ENCODE measurements at regions not wholly inside any gene's neighbourhood (a gene's known extent, or its start where the extent isn't known, plus 50 kb on each side); places are given as distances from the start of the nearest gene placed in this dataset.

DNA sequence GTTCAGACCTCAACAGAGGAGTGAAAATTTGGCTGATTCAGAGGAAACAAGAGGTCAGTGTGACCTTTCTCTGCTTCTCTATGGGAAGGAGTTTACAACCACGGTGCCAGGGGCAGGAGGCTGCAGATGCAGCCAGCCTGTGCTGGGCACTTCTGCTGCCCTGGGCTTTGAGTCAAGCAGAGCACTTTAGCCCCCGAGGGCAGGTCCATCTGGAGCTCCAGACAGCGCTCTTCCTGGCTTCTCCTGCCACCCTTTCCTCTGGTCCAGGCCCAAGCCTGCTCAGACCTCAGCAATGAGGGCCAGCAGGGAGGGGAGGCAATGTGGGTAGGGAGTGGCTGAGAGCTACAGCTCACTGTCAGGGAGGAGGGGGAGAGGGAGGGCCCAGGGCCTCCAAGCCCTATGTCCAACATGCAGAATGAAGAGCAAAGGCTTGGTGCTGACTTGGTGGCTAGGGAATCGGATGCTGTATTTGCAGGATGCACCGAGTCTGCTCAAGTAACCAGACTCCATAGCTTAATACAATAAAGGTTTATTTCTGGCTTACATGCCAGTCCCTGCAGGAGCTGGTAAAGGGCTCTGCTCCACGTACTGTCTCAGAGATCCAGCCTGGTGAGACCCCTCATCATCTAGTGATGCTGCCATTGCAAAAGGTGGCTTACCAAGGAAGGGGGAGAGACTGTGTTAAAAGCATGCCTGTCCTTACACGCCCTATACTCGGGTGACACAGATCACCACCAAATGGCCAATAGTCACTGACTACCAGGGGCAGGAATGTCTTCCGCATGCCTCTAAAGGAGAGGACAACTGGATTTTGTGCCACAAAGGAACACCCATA is 481.6 kb downstream of the RPS24 start:
- TF ChIP-seq, protein P1, sequence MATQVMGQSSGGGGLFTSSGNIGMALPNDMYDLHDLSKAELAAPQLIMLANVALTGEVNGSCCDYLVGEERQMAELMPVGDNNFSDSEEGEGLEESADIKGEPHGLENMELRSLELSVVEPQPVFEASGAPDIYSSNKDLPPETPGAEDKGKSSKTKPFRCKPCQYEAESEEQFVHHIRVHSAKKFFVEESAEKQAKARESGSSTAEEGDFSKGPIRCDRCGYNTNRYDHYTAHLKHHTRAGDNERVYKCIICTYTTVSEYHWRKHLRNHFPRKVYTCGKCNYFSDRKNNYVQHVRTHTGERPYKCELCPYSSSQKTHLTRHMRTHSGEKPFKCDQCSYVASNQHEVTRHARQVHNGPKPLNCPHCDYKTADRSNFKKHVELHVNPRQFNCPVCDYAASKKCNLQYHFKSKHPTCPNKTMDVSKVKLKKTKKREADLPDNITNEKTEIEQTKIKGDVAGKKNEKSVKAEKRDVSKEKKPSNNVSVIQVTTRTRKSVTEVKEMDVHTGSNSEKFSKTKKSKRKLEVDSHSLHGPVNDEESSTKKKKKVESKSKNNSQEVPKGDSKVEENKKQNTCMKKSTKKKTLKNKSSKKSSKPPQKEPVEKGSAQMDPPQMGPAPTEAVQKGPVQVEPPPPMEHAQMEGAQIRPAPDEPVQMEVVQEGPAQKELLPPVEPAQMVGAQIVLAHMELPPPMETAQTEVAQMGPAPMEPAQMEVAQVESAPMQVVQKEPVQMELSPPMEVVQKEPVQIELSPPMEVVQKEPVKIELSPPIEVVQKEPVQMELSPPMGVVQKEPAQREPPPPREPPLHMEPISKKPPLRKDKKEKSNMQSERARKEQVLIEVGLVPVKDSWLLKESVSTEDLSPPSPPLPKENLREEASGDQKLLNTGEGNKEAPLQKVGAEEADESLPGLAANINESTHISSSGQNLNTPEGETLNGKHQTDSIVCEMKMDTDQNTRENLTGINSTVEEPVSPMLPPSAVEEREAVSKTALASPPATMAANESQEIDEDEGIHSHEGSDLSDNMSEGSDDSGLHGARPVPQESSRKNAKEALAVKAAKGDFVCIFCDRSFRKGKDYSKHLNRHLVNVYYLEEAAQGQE (IDR thresholded peaks at IDR 0.05; ENCODE audit: insufficient read depth in 1 of 2, low read depth in 2 of 2, low read length in 2 of 2) = no peak
- TF ChIP-seq POLR2AphosphoS5 (IDR thresholded peaks at IDR 0.05; ENCODE audit: low read depth, low read length) (no peak), TAF1 (IDR thresholded peaks at IDR 0.05; ENCODE audit: borderline replicate concordance, insufficient read depth, low read length) (no peak), FOXP2 (optimal IDR thresholded peaks at IDR 0.05; ENCODE audit: borderline replicate concordance, extremely low read depth, extremely low read length, insufficient read depth) (no peak), SIN3A (IDR thresholded peaks at IDR 0.05; ENCODE audit: borderline replicate concordance, insufficient read depth, low read length) (no peak)

DNA sequence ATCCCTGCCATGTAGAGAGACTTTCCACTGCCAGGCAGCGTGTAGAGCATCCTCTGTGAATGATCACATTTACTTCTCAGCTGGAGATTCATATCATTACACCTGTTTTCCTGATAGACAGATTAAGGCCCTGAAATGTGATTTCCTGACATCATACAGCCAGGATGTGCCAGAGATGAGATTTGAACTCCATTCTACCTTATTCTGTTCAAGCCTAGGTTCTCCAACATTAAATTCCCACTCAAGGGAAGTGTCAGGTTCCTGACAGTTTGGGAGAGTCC is 482.1 kb downstream of the RPS24 start:
- no peak for TF ChIP-seq SIN3A (IDR thresholded peaks at IDR 0.05; ENCODE audit: borderline replicate concordance, insufficient read depth, low read length)
- TF ChIP-seq FOXP2 (optimal IDR thresholded peaks at IDR 0.05; ENCODE audit: borderline replicate concordance, extremely low read depth, extremely low read length, insufficient read depth) = no peak
- TF ChIP-seq, protein P1 (IDR thresholded peaks at IDR 0.05; ENCODE audit: insufficient read depth in 1 of 2, low read depth in 2 of 2, low read length in 2 of 2) = no peak
- TF ChIP-seq POLR2AphosphoS5 (IDR thresholded peaks at IDR 0.05; ENCODE audit: low read depth, low read length) = no peak
- TF ChIP-seq TAF1 (IDR thresholded peaks at IDR 0.05; ENCODE audit: borderline replicate concordance, insufficient read depth, low read length) = no peak

DNA sequence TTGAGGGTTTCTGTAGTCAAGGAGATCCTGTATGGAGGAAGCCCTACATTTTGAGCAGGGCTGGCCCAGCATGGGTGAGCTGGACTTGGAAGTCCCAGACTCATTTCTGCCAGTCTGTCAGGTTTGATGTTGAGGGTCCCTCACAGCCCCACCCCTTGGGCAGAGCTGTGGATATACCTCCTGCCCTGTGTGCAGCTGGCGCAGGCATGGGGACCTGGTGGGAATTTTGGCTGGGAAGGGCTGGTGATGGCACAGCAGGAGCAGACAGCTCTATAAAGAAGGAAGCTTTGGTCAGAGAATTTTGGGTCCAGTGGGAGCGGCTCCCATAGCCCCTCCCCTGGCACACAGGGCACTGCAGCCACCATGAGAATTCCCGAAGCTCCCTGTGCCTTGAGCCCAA is 482.6 kb downstream of the RPS24 start:
- TF ChIP-seq TAF1 (IDR thresholded peaks at IDR 0.05; ENCODE audit: borderline replicate concordance, insufficient read depth, low read length) = no peak
- TF ChIP-seq, protein P1 (IDR thresholded peaks at IDR 0.05; ENCODE audit: insufficient read depth in 1 of 2, low read depth in 2 of 2, low read length in 2 of 2) = no peak
- TF ChIP-seq SIN3A (IDR thresholded peaks at IDR 0.05; ENCODE audit: borderline replicate concordance, insufficient read depth, low read length) = no peak
- no peak for TF ChIP-seq POLR2AphosphoS5 (IDR thresholded peaks at IDR 0.05; ENCODE audit: low read depth, low read length)

DNA sequence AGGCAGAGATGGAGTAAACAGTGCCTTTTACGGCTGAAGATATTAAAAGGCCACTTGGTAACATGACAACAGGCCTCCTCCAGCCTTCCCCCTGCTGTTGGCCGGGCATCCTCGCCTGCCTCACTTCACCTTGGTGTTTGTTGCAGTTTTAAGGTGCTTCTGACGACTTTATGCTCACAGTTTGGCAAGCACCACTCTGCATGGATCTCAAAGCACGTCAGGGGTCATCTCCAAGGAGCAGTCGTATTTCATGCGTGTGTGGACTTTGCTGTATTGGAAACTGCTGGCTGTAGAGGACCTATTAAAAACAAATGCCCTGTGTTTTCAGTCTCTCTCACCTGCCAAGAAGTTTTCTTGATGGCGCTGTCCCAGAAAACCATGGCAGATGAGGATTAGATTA is 483.1 kb downstream of the RPS24 start:
- TF ChIP-seq FOXP2 (optimal IDR thresholded peaks at IDR 0.05; ENCODE audit: borderline replicate concordance, extremely low read depth, extremely low read length, insufficient read depth) (no peak), POLR2AphosphoS5 (IDR thresholded peaks at IDR 0.05; ENCODE audit: low read depth, low read length) (no peak), SIN3A (IDR thresholded peaks at IDR 0.05; ENCODE audit: borderline replicate concordance, insufficient read depth, low read length) (no peak), TAF1 (IDR thresholded peaks at IDR 0.05; ENCODE audit: borderline replicate concordance, insufficient read depth, low read length) (no peak)
- TF ChIP-seq, protein P1 (IDR thresholded peaks at IDR 0.05; ENCODE audit: insufficient read depth in 1 of 2, low read depth in 2 of 2, low read length in 2 of 2) = no peak
